GM10266 (cell line): ENCODE measurements at regions not wholly inside any gene's neighbourhood (a gene's known extent, or its start where the extent isn't known, plus 50 kb on each side); places are given as distances from the start of the nearest gene placed in this dataset.

Source experiments
- DNase-seq: peaks from one replicate; pipeline ENCODE4 v3.0.0; 2012; ENCODE audit errors: extremely low spot score
- CTCF ChIP-seq: IDR thresholded peaks from 2 replicates; pipeline ENCODE4 v1.5.1; 2012; ENCODE audit warnings: mild to moderate bottlenecking, low read depth; ENCODE audit not compliant: control insufficient read depth, insufficient read depth; ENCODE audit errors: missing control alignments

GRCh38 chr4:82031376-82031927 lies 342.3 kb downstream of the HNRNPD start:
- no peak for TF ChIP-seq CTCF
- no peak for DNase-seq

- no peak for DNase-seq
- TF ChIP-seq CTCF, result no peak
Measured at GRCh38 chr4:82017680-82018079, 356.1 kb downstream of the HNRNPD start.

DNA sequence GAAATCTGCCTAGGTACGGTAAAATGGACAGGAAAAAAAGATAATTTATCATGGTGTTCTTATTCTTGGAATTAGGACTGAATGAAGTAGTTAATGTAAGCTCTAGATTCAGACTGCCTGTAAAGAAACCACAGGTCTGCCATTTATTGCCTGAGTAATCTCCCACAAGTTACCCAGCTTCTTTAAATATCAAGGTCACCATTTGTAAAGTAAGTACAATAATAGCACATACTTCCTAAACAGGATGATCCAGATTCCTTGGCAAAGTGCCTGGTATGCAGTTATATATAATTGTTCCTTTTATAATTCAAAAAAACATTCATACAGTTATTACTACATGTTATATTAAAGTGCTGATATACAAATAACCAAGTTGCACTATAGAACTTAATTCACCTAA lies 368.6 kb downstream of the HNRNPD start:
- DNase-seq, result no peak
- TF ChIP-seq CTCF, result no peak

DNA sequence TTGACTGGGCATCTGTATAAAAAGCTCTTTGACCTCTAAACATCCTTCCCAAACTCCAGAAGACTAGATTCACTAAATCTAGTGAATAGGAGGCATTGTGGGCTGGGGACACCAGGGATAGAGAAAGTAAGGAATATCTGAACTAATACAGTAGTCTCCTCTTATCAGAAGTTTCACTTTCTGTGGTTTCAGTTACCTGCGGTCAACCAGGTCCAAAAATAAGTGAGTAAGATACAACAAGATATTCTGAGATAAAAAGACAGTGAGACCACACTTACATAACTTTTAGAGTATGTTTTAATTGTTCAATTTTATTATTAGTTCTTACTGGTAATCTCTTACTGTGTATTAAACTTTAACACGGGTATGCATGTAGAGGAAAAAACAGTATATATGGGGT lies 376.5 kb downstream of the HNRNPD start:
- DNase-seq, result no peak
- no peak for TF ChIP-seq CTCF

DNA sequence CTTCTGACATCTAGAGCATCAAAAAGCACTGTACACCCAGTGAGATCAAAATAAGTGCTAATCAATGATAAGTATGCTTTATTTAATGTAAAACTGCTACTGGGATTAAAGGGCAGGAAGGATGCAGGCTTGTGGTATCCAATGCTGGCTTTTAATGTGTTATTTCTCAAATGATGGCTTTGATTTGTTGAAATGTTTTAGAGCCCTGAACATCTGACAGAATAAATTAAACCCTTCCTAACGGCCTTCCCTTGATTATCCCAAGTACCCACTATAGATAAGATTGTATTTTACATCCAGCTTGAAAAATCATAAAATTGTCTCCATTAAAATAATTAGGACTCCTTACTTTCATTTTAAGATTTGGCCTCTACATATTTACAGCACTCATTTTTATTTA lies 382.9 kb downstream of the HNRNPD start:
- TF ChIP-seq CTCF, result no peak
- no peak for DNase-seq

- no peak for DNase-seq
- no peak for TF ChIP-seq CTCF
Measured at GRCh38 chr4:81990211-81990610, 383.6 kb downstream of the HNRNPD start.

DNA sequence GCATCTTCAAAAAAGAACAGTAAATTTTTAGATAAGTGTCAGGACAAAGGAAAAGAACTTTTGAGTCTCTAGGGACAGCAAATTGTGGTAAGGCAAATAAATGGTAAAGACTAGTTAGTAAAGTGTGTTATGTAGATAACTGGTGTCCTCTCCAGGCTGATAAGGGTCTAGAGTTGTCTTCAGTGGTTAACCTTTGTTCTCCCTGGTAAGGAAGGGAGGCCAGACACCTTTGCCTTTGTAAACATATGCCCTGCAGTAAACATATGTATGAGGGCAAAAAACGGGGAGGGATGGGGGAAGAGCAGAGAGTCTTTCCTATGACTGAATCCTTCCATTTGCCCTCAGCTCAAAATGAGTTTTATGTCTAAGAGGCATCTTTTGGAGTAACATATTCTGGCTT lies 384.6 kb downstream of the HNRNPD start:
- DNase-seq, result no peak
- TF ChIP-seq CTCF, result no peak
